Esophagus muscularis mucosa (tissue), 4 donors: ENCODE measurements at regions not wholly inside any gene's neighbourhood (a gene's known extent, or its start where the extent isn't known, plus 50 kb on each side); places are given as distances from the start of the nearest gene placed in this dataset.

Experiments used
- EP300 ChIP-seq: sonication (generic); formaldehyde crosslinking; IDR thresholded peaks from one replicate; pipeline ENCODE4 v1.6.1; 2017; ENCODE audit warnings: antibody characterized with exemption
- POLR2A ChIP-seq: fragments of 450-650 bp; IDR thresholded peaks from one replicate; pipeline ENCODE4 v1.6.1; 2017; ENCODE audit warnings: antibody characterized with exemption, moderate library complexity, mild to moderate bottlenecking, low read depth
- POLR2AphosphoS5 ChIP-seq, 2 donors: sonication (generic); formaldehyde crosslinking; IDR thresholded peaks; one replicate each; pipeline ENCODE4 v1.6.1; 2017; ENCODE audit warnings: antibody characterized with exemption in 2 of 2
- TF ChIP-seq, protein P1 (sequence below), 3 experiments: fragments of 200-600 bp in 2 of 3; fragments of 450-650 bp in 1 of 3; sonication (generic) in 2 of 3; IDR thresholded peaks; one replicate each; pipeline ENCODE4 v1.5.1; 2017 to 2019; ENCODE audit warnings: antibody characterized with exemption in 3 of 3, mild to moderate bottlenecking in 2 of 3, moderate library complexity in 1 of 3

DNA sequence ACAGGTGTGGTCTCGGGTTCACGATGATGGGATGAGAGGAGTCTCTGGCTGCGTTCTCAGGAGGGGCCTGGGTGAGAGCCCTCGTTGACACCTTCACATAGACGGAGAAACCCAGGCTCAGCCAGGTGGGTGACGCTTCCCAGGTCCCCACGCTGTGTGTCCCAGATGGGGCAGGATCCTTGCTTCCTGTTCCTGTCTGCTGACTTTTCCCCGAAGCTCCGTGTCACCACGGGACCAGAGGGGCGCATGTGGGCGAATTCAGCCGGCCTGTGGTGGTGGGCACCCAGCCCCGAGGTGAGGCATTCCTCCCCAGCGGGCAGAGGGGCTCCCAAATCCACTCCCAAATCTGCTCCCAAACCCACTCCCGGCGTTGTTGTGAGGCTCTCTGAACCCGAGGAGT, 732.8 kb downstream of the BRD1 start:
- TF ChIP-seq, protein P1, sequence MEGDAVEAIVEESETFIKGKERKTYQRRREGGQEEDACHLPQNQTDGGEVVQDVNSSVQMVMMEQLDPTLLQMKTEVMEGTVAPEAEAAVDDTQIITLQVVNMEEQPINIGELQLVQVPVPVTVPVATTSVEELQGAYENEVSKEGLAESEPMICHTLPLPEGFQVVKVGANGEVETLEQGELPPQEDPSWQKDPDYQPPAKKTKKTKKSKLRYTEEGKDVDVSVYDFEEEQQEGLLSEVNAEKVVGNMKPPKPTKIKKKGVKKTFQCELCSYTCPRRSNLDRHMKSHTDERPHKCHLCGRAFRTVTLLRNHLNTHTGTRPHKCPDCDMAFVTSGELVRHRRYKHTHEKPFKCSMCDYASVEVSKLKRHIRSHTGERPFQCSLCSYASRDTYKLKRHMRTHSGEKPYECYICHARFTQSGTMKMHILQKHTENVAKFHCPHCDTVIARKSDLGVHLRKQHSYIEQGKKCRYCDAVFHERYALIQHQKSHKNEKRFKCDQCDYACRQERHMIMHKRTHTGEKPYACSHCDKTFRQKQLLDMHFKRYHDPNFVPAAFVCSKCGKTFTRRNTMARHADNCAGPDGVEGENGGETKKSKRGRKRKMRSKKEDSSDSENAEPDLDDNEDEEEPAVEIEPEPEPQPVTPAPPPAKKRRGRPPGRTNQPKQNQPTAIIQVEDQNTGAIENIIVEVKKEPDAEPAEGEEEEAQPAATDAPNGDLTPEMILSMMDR (IDR thresholded peaks at IDR 0.05): no peak
- TF ChIP-seq POLR2AphosphoS5 (IDR thresholded peaks at IDR 0.05) (no peak), EP300 (no peak), POLR2A (no peak)
